ENCODE measurements at regions not wholly inside any gene's neighbourhood (a gene's known extent, or its start where the extent isn't known, plus 50 kb on each side); places are given as distances from the start of the nearest gene placed in this dataset.
"Not testable (repeated sequence)": the region's sequence is repeated elsewhere in the genome, so short reads cannot be mapped to it uniquely, and the experiment has no call there.

DNA sequence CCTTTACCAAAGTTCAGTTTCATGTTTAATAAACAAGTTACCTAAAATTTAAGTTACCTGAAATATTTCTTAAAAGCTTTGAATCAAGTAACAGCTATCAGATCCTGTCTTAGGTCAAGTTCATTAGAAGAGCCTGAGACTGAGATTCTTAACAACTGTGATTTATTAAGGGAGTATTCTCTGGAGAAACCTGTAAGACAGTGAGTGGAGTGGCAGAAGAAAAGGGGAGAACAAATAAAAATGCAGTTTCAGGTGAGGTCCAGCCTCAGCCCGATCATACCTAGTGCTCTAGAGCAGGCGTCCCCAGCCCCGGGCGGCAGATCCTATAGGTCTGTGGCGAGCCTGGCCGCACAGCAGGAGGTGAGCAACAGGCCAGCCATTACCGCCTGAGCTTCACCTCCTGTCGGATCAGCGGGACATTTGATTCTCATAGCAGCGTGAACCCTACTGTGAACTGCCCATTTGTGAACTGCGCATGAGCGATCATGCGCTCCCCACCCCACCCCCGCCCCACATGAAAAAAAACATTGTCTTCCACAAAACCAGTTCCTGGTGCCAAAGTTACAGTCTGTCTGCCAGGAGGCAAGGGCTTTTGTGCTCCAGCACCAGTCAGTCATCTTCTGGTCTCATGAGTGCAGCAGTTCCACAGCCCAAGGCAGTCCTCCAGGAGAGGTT lies 59.2 kb upstream of the ADGRB3 start:
- DNase-seq = peak; percentile 20

DNA sequence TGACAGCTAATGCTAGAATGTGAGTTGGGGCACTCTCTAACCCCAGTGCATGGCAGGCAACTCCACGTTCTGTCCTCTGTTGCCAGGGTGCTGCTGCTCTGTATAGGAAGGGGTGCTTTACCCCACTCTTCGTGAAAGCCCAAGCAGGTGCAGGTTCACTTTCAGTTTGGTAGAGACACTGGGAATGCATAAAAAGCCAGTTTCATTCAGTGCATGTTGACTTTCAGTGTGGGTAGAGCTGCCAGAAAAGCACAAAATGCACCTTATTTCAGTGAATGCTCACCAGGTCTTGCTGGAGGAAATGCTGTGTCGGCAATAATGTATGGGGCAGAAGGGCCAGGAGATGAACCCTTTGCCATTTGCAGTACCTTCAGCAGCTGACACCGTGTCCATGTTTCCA lies 62.1 kb upstream of the ADGRB3 start:
- no peak for DNase-seq

DNA sequence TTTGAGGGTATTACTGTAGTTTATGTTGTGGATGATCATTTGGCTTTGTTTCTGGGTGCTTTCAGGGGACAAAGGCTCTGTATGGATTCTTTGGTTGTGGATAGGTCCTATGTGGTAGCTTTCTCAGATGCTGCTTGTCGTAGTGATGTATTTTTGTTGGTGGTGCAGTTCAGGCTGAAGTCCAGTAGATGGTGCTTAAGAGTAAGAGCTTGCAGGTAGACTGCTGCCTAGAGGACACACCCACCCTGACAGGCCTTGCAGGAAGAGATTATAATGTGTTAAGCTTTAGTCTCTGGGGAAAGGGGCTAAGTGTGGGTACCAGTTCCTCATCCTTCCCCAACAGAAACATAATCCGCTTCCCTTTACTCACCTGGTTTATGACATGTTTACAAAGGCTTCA lies 62.6 kb upstream of the ADGRB3 start:
- no peak for DNase-seq

DNA sequence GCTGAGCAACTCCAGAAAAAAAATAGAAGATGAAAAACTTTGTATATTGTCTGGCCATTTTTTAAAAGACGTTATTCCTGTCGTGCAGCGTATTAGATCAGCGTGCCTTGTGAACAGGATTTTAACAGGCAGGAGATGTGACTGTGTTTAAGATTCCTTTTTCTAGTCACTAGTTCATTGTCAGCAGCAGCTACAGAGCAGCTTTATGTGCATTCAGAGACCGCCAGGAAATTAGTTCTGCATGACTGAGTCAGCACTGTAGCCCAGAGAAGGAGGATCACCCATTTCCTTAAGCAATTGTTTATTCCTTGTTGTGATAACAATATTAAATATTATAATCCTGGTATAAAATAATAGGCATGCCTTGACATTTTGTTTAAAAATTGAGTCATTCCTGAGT lies 75.4 kb upstream of the ADGRB3 start:
- peak; percentile 55 for DNase-seq

DNA sequence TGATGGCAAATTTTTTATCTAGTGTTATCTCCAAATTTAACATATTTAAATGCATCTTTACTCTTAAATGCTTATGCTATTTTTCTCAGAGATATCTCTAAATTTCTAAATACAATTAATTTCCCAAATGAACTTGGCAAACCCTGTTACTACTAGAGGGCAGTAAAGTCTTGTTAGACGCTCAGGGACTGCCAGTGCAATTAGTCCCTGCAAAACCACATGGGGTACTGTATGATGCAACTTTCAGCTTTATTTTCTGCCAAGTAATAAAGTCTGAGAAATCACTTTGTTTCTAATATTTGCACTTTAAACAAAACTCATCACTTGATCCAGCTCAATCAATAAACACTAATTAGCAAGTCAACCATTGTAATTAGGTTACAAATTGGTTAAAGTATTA lies 76.0 kb upstream of the ADGRB3 start:
- peak; percentile 16 for DNase-seq

DNA sequence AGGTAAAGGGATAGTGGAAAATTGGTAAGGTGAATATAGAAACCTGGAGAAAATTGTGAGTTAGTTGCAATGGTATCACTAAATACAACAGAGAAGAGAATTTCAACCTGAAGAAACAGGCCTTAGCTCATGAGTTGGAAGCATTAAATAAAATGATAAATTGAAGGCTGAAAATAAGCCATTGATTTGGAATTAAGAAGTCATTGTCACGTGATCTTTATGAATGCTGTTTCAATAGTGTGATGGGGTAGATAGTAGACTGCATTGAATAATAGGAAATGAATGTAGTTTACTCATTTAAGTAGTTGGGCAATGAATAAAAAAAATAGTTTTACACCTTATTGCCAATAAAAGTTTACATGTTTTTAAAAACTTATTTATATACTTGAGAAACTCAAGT lies 88.5 kb upstream of the ADGRB3 start:
- DNase-seq = no peak

DNA sequence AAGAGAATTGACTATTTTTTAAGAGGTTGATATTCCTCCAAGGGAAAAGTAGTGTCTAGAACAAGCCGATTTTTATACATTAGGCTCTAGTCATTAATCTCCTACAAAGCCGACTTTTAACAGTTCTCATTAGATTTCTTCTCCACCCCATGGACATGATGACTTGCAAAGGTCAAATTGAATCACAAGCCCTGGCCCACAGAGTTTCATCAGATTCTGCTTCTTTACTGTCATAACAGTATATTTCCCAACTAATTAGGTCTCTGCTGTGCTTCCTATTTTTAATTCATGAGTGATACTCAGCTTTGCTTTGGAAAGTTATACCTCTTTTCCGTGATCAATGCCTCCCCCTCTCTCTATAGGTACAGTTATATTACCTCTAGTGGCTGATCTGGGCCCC lies 90.6 kb upstream of the ADGRB3 start:
- DNase-seq = no peak

DNA sequence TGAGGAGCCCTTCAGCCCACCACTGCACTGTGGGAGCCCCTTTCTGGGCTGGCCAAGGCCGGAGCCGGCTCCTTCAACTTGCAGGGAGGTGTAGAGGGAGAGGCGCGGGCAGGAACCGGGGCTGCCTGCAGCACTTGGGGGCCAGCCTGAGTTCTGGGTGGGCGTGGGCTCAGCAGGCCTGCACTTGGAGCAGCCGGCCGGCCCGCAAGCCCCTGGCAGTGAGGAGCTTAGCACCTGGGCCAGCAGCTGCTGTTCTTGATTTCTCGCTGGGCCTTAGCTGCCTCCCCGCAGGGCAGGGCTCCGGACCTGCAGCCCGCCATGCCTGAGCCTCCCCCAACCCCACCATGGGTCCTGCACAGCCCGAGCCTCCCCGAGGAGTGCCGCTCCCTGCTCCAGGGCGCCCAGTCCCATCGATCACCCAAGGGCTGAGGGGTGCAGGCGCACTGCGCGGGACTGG lies 101.7 kb upstream of the ADGRB3 start:
- no peak for DNase-seq

DNA sequence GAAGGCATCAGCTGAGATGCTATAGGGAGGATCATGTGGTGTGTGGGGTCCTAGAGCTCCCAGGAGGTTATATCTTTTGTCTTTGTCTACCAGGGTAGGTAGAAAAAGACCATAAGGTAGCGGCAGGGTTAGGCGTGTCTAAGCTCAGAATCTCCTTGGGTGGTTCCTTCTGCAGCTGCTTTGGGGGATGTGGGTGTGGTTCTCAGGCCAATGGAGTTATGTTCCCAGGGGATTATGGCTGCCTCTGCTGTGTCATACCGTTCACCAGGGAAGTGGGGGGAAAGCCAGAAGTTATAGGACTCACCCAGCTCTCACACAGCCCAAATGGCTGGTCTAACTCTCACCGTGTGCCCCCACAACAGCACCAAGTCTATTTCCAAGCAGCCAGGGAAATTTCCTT lies 107.4 kb upstream of the ADGRB3 start:
- no peak for DNase-seq

DNA sequence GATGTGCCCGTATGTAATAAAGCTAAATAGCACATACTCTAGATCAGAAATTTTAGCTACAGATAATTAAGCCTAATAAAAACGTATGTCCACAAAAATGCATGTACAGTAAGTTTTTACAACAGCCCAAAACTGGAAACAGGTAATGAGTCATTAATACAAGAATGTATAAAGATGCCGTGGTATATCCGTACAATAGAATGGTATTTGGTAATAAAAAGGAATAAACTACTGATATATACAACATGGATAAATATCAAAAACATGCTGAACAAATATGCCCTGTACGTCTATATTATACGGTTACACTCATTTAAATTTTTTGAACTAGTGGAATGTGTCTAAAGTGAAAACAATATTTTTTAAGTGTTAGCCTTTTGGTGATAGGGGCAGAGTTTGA lies 128.2 kb upstream of the ADGRB3 start:
- DNase-seq = no peak

DNA sequence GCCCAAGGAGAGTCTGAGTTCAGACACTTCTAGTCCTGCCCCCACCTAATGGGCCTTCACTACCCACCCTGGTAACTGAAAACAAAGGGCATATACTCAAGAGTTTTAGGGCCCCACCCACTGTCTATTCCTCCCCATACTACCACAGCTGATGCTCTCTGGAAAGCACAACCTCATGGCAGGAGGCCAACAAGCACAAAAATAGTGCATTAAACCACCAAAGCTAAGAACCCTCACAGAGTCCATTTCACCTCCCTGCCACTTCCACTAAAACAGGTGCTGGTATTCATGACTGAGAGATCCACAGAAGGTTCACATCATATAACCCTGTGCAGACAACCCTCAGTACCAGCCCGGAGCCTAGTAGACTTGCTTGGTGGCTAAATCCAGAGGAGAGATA lies 132.1 kb upstream of the ADGRB3 start:
- DNase-seq = peak; percentile 3

DNA sequence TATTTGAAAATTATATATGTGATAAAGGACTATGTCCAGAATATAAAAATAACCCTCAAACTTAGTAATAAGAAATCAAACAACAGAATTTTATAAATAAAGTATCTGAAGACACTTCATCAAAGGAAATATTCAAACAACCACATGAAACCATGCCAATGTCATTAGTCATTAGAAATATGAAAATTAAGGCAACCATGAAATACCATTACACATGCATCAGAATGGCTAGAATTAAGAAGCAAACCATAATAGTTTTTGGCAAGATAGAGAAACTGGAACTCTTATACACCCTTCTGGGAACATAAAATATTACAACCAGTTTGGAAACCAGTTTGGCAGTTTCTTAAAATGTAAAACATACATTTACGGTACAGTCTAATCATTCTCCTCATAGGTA lies 137.2 kb upstream of the ADGRB3 start:
- no peak for DNase-seq

DNA sequence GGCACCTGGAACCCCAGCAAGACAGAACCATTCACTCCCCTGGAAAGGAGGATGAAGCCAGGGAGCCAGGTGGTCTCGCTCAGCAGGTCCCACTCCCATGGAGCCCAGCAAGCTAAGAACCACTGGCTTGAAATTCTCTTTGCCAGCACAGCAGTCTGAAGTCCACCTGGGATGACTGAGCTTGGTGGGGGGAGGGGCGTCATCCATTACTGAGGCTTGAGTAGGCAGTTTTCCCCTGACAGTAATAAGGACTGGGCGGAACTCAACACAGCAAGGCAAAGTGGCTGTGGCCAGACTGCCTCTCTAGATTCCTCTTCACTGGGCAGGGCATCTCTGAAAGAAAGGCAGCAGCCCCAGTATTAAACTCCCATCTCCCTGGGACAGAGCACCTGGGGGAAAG lies 140.2 kb upstream of the ADGRB3 start:
- not testable (repeated sequence) for DNase-seq

DNA sequence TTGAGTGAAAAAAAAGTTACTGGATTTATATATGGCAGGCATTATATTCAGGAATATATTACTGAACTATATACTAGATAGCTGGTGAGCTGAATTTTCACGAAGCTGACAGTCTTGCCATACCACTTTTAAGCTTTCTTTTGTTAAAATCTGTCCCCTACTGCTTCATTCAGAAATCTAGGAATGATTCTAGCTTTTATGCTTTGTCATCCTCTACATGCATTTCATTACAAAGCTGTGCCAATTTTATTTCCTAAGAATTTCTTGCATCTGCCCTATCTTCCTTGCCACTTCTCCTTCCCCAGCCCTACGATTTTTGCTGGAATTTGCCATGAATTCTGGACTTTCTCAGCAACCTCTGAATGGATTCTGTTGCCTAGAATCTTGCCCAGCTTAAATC lies 158.5 kb upstream of the ADGRB3 start:
- DNase-seq = no peak

DNA sequence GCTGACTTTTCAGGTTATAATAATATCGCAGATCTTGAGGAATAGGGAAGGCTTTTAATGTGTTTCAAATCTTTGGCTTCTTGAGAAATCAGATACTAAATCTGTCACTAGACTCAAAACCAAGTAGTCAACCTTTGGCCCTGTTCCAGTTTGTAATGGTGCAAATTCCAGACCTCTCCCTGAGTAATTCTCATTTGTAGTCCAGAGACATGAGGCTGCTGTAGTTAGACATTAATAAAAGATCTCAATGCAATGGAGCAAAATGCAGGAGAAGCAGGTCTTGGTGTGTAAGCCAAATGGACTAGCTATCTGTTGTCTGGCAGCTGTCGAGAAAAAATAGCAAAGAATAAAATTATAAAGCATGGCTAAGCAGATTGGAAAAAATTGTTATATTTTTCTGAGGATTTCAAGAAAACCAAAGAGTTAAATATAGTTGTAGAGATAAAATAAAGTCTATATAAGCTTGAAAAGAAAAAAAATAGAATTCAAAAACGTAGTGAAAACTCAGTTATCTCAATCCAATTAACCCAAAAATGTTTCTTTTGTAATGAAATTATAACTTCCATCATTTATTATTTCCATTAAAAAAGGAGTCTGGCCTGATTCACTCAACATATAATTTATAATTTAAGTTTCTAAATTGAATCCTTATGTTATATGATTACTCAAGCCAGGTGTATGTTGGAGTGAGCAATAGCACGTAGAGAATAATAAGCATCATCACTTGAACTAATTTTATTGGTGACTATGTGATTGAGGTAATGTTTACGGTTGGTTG lies 161.5 kb upstream of the ADGRB3 start:
- DNase-seq = peak; percentile 3

DNA sequence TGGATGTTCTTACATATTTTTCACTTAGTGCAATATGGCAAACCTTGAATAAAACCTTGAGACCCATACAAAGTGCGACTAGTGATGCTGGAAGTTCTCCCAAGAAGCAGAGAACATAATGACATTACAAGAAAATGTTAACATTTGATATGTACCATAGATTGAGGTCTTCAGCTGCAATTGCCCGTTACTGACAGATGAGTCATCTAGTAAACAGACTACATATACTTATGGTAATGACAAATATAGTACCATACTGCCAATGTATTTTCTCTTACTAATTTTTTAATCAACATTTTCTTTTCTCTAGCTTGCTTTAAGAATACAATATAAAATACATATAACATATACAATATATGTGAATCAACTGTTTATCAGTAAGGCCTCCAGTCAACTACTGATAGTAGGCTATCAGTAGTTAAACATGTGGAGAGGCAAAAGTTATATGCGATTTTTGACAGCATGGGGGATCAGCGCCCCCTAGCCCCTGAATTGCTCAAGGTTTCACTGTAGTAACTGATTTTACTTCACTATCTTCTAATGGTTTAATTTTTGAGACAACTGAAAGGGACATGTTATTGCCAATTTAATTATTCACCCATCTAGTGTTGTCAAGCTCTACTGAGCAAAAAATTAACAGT lies 166.7 kb upstream of the ADGRB3 start:
- no peak for DNase-seq

DNA sequence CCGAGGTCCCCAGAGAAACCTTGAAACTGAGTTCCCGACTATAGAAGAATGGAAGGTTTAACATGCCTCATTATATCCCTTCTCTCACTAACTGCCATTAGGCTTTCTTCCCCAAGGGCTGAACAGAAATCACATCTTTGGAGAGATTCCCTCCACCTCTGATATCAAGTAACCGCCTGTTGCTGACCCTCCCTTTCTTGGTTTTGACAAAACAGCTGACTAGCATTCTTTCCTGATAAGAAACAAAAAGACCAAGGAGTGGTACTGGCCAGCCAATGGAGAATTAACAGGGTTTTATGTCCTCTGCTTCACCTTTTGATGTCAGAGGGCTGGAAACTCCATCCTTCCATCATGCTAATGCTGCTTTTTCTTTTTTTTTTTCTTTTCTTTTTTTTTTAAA lies 176.6 kb upstream of the ADGRB3 start:
- no peak for DNase-seq

DNA sequence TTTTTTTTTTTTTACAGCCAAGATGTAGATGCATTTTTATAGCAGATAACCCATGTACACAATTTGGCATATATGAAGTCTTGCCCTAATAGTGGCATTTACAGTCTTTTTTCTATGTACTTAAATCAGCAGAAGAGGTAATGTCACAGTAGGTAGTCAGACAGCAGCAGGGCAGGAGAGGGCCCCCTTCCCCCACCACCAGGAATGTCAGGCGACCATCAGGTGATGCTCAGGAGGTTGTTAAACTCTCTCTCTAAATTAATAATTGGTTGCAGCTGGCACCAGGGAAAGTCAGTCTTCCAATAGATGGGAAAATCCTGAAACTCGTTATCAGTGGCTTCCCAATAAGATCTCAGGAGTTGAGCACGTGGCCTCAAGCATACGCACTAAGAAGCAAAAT lies 188.0 kb upstream of the ADGRB3 start:
- no peak for DNase-seq

DNA sequence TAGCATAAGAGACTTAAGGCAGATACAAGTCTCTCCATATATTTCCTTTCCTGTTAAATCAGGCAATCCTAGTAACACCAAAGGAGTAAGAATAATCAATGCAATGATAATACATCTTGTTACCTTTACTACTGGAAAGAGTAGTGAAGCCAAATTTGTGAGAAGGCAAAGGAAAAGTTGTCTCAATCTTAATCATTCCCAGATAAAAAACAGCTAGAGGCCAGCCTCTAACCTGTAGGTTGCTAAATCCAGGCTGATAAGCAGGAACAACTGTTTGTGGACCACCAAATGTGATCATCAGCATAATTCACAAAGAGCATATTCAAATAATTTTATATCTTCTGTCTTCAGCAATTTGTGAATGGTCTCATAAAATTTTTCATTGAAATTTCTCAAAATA lies 189.2 kb upstream of the ADGRB3 start:
- DNase-seq = no peak

DNA sequence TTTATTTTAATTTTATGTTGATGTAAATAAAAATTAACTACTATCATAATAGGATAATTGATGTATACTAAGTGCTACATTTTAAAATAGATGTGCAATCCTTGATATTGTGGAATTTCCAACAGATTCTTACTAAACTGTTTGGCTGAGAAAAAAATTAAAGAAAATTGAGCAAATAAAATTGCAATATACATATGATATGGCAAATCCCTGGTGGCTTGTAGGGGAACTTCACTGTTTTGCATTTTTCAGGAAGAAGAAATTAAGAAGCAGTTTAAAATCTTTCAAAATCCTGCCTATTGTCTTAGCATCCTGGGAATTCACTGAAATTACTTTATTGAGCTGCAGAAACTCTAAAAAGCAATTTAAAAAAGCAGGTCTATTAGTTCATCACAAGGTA lies 191.4 kb upstream of the ADGRB3 start:
- no peak for DNase-seq

DNA sequence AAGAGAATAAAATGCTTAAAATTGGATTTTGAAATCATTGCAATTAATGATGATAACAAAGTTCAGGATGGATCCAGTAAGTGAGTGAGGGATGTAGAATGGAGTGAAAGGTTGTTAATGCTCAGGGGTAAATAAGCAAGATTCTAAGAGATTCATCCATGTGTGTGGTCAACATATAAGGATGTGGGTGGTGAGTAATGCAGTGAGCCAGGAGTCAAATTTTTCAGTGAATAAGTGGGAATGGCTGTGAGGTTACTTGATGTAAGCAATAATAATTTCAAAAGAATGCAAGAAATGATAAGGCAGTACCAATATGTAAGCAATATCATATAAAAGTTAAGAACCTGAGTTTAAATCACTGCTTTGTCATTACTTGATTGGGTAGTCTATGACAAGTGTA lies 207.5 kb upstream of the ADGRB3 start:
- DNase-seq = no peak

DNA sequence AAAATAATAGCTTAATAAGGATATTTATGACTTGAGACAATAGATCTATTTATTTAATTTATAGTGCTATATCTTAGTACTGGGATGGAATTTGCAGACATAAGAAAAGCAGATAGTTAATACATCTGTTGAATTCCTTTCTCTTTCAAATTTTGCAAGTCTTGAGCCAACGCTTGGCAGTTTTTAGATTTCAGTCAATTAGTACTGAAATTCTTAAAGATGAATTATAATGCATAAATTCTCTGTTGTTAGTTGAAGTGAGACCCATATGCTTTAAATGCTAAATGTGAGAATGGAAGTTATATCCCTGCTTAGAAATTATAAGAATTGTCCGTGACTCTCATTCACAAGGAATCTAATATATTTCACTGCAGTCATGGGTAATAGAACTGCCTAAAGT lies 225.1 kb upstream of the ADGRB3 start:
- no peak for DNase-seq

DNA sequence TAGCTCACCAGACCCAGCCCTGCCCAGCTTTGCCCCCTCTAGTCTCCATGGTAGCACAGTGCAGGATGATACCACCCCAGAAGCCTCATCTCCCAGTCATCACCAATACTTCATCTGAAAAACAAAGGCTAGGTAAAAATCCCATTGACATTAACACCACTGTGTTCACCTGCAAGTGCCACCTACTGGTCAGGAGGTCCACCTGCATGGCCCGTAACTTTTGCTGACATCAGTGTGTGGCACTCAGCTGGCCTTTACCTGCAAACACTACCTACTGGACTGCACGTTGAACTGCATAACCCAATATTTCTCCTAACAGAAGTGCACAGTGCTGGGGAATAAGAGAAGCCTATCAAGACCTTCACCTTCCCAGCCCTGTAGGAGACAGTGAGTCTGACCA lies 234.7 kb upstream of the ADGRB3 start:
- no peak for DNase-seq

DNA sequence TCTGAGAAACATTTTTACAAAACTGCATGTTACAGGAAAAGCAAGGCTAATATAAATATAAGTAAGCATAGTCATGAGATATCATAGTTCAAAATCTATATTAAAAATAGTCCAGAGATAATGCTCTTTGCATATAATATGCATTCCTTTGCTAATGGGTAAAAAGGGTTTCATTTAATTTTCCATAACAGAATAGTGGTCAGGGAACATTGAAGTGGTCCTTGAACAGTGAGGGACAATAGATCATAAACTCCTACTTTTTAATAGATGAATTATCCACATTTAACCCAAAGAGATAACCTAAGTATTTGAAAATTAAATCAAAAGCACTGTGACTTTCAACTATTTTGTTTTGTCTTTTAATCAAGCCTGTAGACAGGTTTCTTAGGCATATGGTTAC lies 243.1 kb upstream of the ADGRB3 start:
- no peak for DNase-seq
